K562 (cell line): ENCODE measurements at regions not wholly inside any gene's neighbourhood (a gene's known extent, or its start where the extent isn't known, plus 50 kb on each side); places are given as distances from the start of the nearest gene placed in this dataset.
A peak's percentile ranks its signal among the peaks of the same experiment; 100 is the strongest.

Experiments used
- ATAC-seq: fragments of 200-7000 bp; cut with Tn5 transposase; 3 replicates; pipeline ENCODE4 v1.9.1; 2020; ENCODE audit warnings: moderate library complexity
- BruUV-seq: library from RNA; stranded (reverse); fragments of 400-500 nt; replicated peaks from 2 replicates; lab custom pipeline; 2021; lab: Mats Ljungman, UMichigan
- CTCF ChIA-PET: fragments of 300-600 bp; formaldehyde crosslinking; extraction: SDS; loops from one replicate; lab custom pipeline; 2021; ENCODE audit warnings: low intra/inter-chr PET ratio; lab: Yijun Ruan, JAX
- POLR2A ChIA-PET: fragments of 300-600, 350-650 bp; sonication (Branson Sonifier 250); formaldehyde crosslinking; extraction: SDS; loops from one replicate; lab custom pipeline; 2021; ENCODE audit warnings: antibody characterized with exemption, inconsistent platforms; lab: Yijun Ruan, JAX
- DNase-seq, 4 experiments: peaks; one replicate each; pipeline versions ENCODE4 v3.0.0 to v3.0.0-alpha.2; 2011 to 2018; ENCODE audit warnings: low spot score in 3 of 4, mixed read lengths in 3 of 4; ENCODE audit errors: extremely low read depth in 1 of 4
- FAIRE-seq: peaks from 2 replicates; lab custom pipeline; 2011; peaks lifted over from hg19 to GRCh38; lab: Jason Lieb, UNC
- H2AFZ ChIP-seq: 2 replicates; pipeline ENCODE4 v1.6.0; 2011; ENCODE audit warnings: low read depth, low read length, control low read depth, inconsistent platforms
- H3K27ac ChIP-seq: fragments of 200-600 bp; 3 replicates; pipeline ENCODE4 v1.8.0; 2011; ENCODE audit warnings: low read depth, mild to moderate bottlenecking, control low read depth, inconsistent platforms, low read length, moderate library complexity, mixed read lengths; ENCODE audit errors: extremely low read depth
- H3K27me3 ChIP-seq, 2 experiments: fragments of 300-600 bp in 1 of 2; 2 replicates in 1 of 2; 3 replicates in 1 of 2; pipeline versions ENCODE4 v1.6.0 to v1.8.0; 2011; ENCODE audit warnings: inconsistent platforms in 2 of 2, low read length in 2 of 2, mild to moderate bottlenecking in 1 of 2, mixed read lengths in 1 of 2, moderate library complexity in 1 of 2; ENCODE audit not compliant: control insufficient read depth in 2 of 2, insufficient read depth in 2 of 2
- H3K36me3 ChIP-seq: fragments of 300-600 bp; 3 replicates; pipeline ENCODE4 v1.8.0; 2011; ENCODE audit warnings: mild to moderate bottlenecking, low read length, inconsistent platforms; ENCODE audit not compliant: control insufficient read depth, insufficient read depth
- H3K4me1 ChIP-seq, 2 experiments: fragments of 200-600 bp in 1 of 2; replicated peaks in 1 of 2; 2 replicates in 1 of 2; 3 replicates in 1 of 2; pipeline versions ENCODE4 v1.5.1 to v1.8.0; 2011; ENCODE audit warnings: inconsistent platforms in 2 of 2, low read length in 2 of 2, mild to moderate bottlenecking in 1 of 2, mixed read lengths in 1 of 2, moderate library complexity in 1 of 2; ENCODE audit not compliant: control insufficient read depth in 2 of 2, insufficient read depth in 2 of 2
- H3K4me2 ChIP-seq: 2 replicates; pipeline ENCODE4 v1.6.1; 2011; ENCODE audit warnings: low read length, control low read depth, inconsistent platforms, mixed read lengths; ENCODE audit not compliant: insufficient read depth
- H3K4me3 ChIP-seq: fragments of 200-600 bp; sonication (generic), shearing (Covaris generic); 2 replicates; pipeline ENCODE4 v1.5.1; 2016; ENCODE audit warnings: control low read depth, inconsistent platforms
- H3K79me2 ChIP-seq: fragments of 200-600 bp; 3 replicates; pipeline ENCODE4 v1.8.0; 2011; ENCODE audit warnings: low read length, inconsistent platforms; ENCODE audit not compliant: control insufficient read depth, insufficient read depth
- H3K9ac ChIP-seq, 2 experiments: 2 replicates each; pipeline versions ENCODE4 v1.6.0 to v1.6.1; 2011; ENCODE audit warnings: low read depth in 2 of 2, low read length in 2 of 2, control low read depth in 1 of 2, inconsistent platforms in 1 of 2, mild to moderate bottlenecking in 1 of 2, mixed read lengths in 1 of 2; ENCODE audit not compliant: insufficient read depth in 1 of 2
- H3K9me1 ChIP-seq: one replicate; pipeline ENCODE4 v1.6.0; 2011; ENCODE audit warnings: inconsistent platforms, mild to moderate bottlenecking, low read length, moderate library complexity; ENCODE audit not compliant: control insufficient read depth, insufficient read depth
- H3K9me3 ChIP-seq: replicated peaks from 2 replicates; pipeline ENCODE4 v1.5.1; 2011; ENCODE audit warnings: low read depth, low read length, inconsistent platforms; ENCODE audit not compliant: control insufficient read depth, insufficient read depth
- H4K20me1 ChIP-seq: replicated peaks from 2 replicates; pipeline ENCODE4 v1.6.1; 2011; ENCODE audit warnings: low read length, inconsistent platforms, mixed read lengths; ENCODE audit not compliant: control insufficient read depth, insufficient read depth
- CEBPB ChIP-seq: fragments of 450-650 bp; IDR thresholded peaks from 2 replicates; pipeline ENCODE4 v1.6.1; 2016; ENCODE audit warnings: missing genetic modification characterization, missing compliant biosample characterization
- NEUROD1 ChIP-seq: fragments of 150-350 bp; IDR thresholded peaks from 2 replicates; pipeline ENCODE4 v1.6.1; 2014; ENCODE audit warnings: borderline replicate concordance, low read length, low read depth; ENCODE audit not compliant: partially characterized antibody
- POLR2G ChIP-seq: fragments of 200-400 bp; formaldehyde crosslinking; IDR thresholded peaks from 2 replicates; pipeline ENCODE4 v1.6.1; 2017; ENCODE audit warnings: low read depth, mild to moderate bottlenecking, antibody characterized with exemption, low read length, moderate library complexity
- POLR3G ChIP-seq: IDR thresholded peaks from 2 replicates; pipeline ENCODE4 v1.6.1; 2011; ENCODE audit not compliant: insufficient read length, insufficient replicate concordance; ENCODE audit errors: extremely low read depth
- ZEB2 ChIP-seq: fragments of 450-650 bp; IDR thresholded peaks from 2 replicates; pipeline ENCODE4 v1.6.1; 2016
- WGBS: fragments of 100-300 bp; shearing (Covaris generic); methylation state at CpG from one replicate; pipeline ENCODE4 v1.1.6; 2016; ENCODE audit warnings: low coverage, mixed read lengths; ENCODE audit not compliant: insufficient coverage; ENCODE audit errors: missing lambda C conversion rate; 5-methylcytosine and 5-hydroxymethylcytosine counted together
- in situ Hi-C: fragments of 300-500 bp; cut with MboI; formaldehyde crosslinking; loops from 4 replicates; pipeline ENCODE4 v1.15.0; 2018; ENCODE audit warnings: inconsistent platforms, mixed read lengths
- intact Hi-C: fragments of 100-400 bp; cut with micrococcal nuclease; formaldehyde crosslinking; loops from 2 replicates; pipeline ENCODE4 v1.14.2; 2022
- TF ChIP-seq, protein P1 (sequence below): fragments of 250-450 bp; sonication (Bioruptor Pico); IDR thresholded peaks from 2 replicates; pipeline ENCODE4 v1.4.0; 2020
- TF ChIP-seq, protein P2 (sequence below): fragments of 250-450 bp; sonication (Bioruptor Pico); IDR thresholded peaks from 2 replicates; pipeline ENCODE4 v1.5.0; 2021; ENCODE audit warnings: mild to moderate bottlenecking, moderate library complexity
- TF ChIP-seq, protein P3 (sequence below): fragments of 450-650 bp; formaldehyde crosslinking; IDR thresholded peaks from 2 replicates; pipeline ENCODE4 v1.4.0; 2020; ENCODE audit warnings: mild to moderate bottlenecking, moderate library complexity

DNA sequence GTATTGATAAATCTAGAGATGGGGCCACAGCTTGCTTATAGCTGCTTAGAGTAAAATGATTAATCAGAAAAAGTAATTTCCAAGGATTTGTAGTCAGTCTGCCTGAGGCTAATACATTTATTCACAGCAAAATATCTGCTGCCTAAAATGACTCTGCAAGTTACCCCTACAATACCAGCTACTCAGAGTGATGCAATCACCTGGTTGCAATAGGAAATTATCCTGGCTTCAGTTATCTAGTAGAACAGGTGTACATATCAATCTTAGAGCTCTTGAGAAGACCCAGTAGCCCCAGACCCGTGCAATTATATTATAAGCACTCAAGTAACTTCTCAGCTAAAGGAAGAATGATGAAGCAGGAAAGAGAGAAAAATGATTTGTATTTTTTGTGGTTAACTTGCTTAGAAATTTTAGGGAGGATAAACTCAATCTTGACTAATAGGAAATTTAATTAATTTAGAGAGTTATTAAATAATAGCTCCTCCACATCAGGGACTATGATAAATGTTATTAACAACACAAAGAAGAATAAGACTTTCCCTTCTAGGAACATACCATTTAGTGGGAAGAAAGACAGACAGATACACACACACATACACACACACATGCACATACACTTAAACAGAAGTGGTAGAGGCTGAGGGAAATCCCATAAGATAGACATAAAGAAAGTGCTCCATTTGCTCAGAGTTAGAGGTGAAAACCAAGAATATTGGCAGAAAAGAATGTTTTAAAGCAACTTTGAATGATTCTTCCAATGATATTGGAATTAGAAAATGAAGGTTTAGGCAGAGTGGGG, 140.4 kb upstream of the PRSS1 start (continued):
- TF ChIP-seq, protein P1, sequence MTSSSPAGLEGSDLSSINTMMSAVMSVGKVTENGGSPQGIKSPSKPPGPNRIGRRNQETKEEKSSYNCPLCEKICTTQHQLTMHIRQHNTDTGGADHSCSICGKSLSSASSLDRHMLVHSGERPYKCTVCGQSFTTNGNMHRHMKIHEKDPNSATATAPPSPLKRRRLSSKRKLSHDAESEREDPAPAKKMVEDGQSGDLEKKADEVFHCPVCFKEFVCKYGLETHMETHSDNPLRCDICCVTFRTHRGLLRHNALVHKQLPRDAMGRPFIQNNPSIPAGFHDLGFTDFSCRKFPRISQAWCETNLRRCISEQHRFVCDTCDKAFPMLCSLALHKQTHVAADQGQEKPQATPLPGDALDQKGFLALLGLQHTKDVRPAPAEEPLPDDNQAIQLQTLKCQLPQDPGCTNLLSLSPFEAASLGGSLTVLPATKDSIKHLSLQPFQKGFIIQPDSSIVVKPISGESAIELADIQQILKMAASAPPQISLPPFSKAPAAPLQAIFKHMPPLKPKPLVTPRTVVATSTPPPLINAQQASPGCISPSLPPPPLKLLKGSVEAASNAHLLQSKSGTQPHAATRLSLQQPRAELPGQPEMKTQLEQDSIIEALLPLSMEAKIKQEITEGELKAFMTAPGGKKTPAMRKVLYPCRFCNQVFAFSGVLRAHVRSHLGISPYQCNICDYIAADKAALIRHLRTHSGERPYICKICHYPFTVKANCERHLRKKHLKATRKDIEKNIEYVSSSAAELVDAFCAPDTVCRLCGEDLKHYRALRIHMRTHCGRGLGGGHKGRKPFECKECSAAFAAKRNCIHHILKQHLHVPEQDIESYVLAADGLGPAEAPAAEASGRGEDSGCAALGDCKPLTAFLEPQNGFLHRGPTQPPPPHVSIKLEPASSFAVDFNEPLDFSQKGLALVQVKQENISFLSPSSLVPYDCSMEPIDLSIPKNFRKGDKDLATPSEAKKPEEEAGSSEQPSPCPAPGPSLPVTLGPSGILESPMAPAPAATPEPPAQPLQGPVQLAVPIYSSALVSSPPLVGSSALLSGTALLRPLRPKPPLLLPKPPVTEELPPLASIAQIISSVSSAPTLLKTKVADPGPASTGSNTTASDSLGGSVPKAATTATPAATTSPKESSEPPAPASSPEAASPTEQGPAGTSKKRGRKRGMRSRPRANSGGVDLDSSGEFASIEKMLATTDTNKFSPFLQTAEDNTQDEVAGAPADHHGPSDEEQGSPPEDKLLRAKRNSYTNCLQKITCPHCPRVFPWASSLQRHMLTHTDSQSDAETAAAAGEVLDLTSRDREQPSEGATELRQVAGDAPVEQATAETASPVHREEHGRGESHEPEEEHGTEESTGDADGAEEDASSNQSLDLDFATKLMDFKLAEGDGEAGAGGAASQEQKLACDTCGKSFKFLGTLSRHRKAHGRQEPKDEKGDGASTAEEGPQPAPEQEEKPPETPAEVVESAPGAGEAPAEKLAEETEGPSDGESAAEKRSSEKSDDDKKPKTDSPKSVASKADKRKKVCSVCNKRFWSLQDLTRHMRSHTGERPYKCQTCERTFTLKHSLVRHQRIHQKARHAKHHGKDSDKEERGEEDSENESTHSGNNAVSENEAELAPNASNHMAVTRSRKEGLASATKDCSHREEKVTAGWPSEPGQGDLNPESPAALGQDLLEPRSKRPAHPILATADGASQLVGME (CRISPR knock-in tag) = no peak
- peak; percentile 59; the same call in 1 of the 2 replicates for TF ChIP-seq CEBPB (tag)
- TF ChIP-seq, all 486 proteins: peak for 11

DNA sequence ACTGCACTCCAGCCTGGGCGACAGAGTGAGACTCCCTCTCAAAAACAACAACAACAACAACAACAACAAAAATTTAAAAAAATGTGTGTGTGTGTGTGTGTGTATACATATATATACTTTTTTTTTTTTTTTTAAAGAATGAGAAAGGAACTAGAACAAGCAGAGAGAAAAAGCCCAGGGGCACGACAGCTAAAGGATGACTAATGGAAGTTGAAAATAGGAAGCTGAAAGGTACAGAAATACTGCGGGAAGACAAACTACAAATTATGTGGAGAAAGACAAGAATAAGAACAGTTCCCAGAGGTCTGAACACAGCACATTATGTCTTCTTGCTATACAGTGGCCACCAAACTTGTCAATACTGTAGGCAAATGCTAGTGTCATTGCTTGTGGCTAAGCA, 141.9 kb upstream of the PRSS1 start:
- no peak for FAIRE-seq
- Histone ChIP-seq H3K27ac (no peak overlapping the region), H4K20me1 (no peaks in the 10 kb centered on the region), H3K9ac (no peak overlapping the region), H2AFZ (no peak overlapping the region), H3K4me3 (no peak overlapping the region), H3K79me2 (no peaks in the 10 kb centered on the region), H3K9me3 (no peaks in the 10 kb centered on the region), H3K36me3 (no peaks in the 10 kb centered on the region), H3K4me1 (no peaks in the 10 kb centered on the region; a peak in 2 of 5 replicates), H3K4me2 (no peak overlapping the region), H3K9me1 (no peaks in the 10 kb centered on the region), H3K27me3 (peaks cover 2 to 5% of the 10 kb centered on the region in 2 experiments; a peak in 2 of 5 replicates)
- ATAC-seq = no peak
- intact Hi-C loops = no loop called here
- no peak for DNase-seq
- in situ Hi-C loops = no loop called here
- BruUV-seq = no TSS peak
- CTCF ChIA-PET = interaction anchor here (0.7 kb wide), 1 partner anchor 608 kb away, joined by 3 read pairs; no protein-coding TSS in a partner anchor
- 3% methylated on average over 3 of the region's 3 CpGs for WGBS
- POLR2A ChIA-PET = interaction anchor here (0.6 to 1.0 kb wide), 2 partner anchors 49 to 451 kb away, joined by 3 read pairs; no protein-coding TSS in a partner anchor
- TF ChIP-seq, protein P2, sequence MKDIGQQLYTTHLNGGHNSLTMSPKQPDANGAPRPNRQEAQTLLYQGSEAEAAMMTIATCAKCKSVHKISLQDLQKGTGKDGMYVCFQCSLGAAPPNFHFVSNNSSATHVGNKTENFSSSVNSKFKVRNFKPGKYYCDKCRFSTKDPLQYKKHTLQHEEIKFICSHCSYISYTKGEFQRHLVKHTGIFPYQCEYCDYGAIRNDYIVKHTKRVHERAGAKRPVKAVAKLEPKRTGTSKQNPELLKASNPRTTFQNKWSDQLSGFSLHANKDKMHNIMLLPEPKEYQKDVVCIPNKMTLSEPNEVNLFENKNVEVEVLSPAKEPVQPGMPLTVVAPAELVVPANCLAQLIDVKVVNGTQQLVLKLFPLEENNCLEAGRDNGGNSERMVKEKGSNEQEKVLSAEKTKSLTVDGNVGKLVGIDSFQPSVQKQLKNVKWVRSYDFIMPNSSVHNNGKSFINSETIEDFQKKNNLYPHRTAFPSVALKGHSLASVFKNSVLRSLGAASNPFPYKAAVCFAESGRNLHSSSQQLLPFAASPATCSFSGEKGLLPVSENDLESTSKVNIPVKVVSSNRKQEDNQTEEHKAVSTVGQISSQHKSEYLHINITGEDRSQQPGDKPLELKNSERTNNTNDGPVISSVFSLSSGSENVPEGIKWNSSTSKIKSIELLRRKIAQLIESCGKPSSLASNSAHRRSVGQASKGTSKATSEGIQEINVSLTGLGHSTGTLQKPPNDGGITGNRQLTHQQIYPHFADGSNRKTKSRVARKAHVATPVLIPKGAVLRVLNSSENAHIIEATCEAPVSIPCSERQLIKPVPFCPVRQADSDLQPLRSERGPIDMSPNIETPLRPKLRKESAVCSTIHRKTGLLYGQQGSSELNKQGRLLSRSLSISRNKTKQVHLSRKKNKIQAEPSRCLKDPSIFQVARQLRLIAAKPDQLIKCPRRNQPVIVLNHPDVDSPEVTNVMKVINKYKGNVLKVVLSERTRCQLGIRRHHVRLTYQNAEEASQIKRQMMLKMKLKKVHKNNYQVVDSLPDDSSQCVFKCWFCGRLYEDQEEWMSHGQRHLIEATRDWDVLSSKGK (CRISPR knock-in tag) = no peak
- TF ChIP-seq NEUROD1 (no peak), POLR2G (no peak), POLR3G (no peak), ZEB2 (no peak)
- TF ChIP-seq, protein P3, sequence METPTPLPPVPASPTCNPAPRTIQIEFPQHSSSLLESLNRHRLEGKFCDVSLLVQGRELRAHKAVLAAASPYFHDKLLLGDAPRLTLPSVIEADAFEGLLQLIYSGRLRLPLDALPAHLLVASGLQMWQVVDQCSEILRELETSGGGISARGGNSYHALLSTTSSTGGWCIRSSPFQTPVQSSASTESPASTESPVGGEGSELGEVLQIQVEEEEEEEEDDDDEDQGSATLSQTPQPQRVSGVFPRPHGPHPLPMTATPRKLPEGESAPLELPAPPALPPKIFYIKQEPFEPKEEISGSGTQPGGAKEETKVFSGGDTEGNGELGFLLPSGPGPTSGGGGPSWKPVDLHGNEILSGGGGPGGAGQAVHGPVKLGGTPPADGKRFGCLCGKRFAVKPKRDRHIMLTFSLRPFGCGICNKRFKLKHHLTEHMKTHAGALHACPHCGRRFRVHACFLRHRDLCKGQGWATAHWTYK (CRISPR knock-in tag) = no peak
